HG02870 (cell line): ENCODE measurements at regions not wholly inside any gene's neighbourhood (a gene's known extent, or its start where the extent isn't known, plus 50 kb on each side); places are given as distances from the start of the nearest gene placed in this dataset.
"Not testable (repeated sequence)": the region's sequence is repeated elsewhere in the genome, so short reads cannot be mapped to it uniquely, and the experiment has no call there.

ENCODE experiments used
- ATAC-seq: cut with Tn5 transposase; IDR thresholded peaks from one replicate; pipeline ENCODE4 v1.9.1; 2021; ENCODE audit warnings: mild to moderate bottlenecking, moderate library complexity; ENCODE audit not compliant: unreplicated experiment

DNA sequence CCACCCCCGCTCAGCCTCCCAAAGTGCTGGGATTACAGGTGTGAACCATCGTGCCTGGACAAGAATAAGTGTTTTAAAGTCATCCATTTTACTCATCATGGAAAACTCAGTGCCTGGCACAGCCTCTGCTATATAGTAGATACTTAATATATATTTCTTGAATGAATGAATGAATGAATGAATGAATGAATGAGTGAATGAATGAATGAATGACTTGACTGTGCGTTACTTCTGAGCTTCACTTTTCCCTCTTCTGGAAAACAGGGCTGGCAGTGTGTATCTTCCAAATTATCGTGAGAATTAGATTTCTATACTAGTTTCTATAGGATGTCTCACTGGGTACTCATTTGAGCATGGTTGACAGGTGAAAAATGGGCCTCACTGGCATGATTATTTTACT, 307.3 kb upstream of the ERCC4 start:
- ATAC-seq: no peak

DNA sequence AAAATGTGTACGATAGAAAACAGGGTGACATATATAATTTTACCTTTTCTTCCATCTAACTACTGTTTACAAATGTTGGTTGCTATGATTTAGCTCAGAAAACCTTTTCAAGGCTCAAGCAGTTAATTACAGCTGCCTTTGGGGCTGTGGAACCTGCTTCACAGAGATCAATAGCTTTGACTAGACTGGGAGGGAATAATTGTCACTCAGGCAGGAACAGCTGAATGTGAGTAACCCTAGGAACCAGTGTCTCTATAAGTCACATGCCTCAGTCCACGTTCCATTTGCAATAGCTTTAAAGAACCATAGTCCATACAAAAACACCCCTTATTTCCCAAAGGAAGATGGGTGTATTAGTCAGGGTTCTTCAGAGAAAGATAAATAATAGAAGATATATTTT, 306.8 kb upstream of the ERCC4 start:
- ATAC-seq: no peak

DNA sequence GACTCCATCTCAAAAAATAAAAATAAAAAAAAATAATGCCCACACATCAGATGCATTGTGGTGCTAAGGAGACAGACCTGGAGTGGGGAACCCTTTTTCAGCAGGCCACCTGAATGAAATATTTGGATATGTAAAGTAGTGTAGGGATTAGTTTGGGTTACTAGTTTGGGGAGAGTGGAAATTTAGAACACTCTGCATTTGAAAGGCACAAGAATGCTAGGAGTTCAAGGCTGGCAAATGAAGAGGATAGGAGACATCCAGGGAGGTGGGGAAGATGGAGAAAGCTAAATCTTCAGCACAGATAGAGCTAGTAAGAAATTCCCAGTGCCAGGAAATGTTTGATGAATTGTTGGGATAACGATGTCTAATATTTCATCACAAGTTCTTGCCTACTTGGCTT, 298.3 kb upstream of the ERCC4 start:
- ATAC-seq: no peak

DNA sequence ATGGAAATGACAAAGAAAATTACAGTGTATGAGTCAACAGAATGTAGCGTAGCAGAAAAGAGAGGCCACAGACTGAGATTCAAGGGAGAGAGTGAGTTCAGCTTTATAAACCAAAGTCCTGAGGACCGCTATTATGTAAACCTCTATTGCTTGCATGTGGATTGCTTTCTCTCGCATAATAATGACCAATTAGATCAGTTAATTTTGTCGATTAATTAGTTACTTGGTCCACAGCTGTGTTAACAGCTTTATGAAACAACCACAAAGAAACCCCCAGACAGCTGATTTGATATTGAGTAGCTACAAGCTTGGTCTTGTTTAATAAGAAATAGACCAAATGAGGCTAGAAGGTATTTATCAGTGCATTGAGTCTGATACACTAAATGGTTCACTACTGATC, 291.8 kb upstream of the ERCC4 start:
- ATAC-seq: no peak

DNA sequence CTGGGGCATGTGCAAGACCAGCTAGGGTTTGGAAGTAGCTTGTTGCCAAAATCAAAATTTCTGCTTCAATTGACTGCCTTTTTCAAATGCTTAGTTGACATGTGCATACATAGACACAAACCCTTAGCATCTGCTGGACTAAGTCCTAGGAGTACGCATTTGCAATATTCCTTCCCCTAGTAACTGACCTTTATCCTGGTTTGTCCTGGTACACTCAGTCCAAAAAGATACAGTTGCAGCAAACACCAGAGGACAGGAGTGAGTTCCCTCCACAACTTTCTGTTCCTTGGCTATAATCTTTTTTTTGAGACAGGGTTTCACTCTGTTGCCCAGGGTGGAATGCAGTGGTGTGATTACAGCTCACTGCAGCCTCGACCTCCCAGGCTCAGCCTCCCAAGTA, 290.2 kb upstream of the ERCC4 start:
- ATAC-seq: no peak

DNA sequence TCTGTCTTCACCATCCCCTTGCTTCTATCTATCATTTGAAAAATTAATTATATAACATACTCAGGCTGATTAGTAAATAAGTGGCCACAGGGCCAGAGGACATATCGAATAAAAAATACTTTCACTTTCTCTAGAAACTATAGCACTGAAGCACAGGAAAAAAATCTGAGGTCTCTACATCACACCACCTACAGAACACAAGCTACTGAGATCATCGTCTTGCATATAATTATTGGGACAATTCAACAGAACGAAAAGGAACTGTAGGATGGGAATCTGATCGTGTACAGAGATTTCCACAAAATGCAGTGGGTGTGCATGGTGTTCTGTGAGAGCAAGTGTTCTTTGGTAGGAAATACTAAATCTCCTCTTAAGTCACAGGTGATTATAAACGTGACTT, 289.6 kb upstream of the ERCC4 start:
- ATAC-seq: no peak

DNA sequence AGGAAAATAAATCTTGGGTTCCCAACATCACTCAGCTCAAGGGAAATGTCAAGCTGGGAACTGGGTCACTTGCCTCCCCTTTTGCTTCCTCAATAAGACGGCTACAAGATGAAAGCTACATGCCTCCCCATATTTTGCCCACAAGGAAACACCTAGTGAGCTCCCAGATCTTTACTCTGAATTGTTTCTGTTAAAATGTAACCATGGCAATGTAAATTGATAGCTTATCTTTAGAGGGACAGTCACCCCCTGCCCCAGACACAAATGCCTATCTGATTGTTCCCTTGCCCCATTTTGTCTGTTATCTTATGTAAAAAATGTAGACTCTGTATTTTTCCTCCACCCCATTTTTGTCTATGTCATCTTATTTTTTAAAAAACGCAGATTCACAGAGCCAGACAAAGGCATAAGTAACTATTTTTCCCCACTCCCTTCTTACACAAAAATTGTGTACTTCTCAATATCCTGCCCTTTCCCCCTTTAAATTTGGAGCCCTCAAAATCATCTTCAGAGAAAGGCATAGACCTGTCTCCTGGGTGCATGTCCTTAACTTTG, 288.7 kb upstream of the ERCC4 start:
- ATAC-seq: no peak

DNA sequence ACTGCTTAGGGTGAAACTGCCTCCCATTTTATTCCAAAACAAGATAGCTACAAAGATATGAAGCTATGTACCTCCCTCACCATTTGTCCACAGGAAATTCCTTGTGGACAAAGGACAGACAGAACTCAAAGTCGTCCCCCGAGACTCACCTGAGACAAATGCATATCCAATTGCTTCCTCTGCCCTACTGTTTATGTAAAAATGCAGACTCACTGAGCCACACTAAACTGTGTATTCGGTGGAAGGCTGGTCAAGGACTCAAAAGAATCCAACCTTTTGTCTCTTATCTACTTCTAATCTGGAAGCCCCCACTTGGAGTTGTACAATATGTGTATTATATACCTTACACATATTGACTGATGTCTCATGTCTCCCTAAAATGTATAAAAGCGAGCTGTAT, 288.0 kb upstream of the ERCC4 start:
- ATAC-seq: no peak

DNA sequence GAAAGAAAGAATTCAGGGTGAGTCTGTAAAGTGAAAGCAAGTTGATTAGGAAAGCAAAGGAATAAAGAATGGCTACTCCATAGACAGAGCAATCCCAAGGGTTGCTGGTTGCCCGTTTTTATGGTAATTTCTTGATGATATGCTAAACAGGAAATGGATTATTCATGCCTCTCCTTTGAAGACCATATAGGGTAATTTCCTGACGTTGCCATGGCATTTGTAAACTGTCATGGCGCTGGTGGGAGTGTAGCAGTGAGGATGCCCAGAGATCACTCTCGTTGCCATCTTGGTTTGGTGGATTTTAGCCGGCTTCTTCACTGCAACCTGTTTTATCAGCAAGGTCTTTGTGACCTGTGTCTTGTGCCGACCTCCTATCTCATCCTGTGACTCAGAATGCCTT, 287.4 kb upstream of the ERCC4 start:
- not testable (repeated sequence) for ATAC-seq

DNA sequence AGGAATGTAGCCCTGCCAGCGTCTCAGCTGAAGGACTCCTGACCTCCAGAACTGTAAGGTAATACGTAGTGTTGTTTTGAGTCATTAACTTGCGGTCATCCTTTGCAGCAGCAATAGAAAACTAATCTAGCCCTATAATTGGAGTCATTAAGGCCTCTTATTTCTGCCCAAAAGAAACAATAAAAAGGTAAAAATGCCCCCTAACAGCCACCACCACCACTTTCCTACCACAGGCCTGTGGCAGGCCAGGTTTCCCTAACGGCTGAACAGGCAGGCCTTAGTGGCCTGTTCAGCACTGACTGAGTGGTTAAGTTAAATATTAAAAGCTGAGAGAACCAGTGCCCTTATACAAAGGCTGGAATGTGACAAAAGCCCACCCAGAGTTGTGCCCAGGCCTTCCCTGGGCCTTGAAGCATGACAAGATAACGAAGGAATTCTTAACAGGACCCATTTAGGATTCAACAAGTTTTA, 286.5 kb upstream of the ERCC4 start:
- ATAC-seq: no peak

DNA sequence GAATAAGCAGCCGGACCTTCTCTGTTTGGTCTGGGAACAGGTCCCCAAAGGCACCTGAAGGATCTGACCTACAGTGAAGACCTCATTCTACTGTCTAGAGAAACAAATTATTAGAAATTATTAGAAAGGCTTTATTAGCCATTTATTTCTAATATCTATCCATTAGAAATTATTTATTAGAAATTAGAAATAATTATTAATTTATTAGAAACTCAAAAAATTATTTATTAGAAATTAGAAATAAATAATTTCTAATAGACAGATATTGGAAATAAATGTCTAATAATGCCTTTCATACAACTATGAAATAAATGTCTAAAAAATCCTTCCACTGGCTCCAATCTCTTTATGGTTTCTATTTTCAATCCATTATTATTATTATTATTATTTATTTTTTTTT, 285.7 kb upstream of the ERCC4 start:
- no peak for ATAC-seq

DNA sequence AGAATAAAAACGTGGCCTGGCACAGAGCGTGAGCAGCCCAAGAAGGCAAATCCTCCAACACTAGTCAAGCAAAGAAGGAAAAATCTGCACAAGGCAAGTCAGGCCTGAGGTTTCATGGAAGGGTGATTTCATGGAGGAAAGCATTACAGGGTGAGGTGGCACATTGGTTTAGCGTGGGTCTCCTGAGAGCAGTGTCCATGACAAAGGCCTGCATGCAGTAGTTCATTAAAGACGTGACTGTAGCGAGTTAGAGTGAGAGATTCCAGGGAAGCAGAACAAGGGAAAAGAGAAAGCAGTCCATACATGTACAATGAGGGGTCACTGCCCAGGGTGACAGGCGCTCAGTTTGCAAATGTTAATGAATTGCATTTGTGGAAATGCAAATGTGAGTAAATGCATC, 285.0 kb upstream of the ERCC4 start:
- no peak for ATAC-seq

DNA sequence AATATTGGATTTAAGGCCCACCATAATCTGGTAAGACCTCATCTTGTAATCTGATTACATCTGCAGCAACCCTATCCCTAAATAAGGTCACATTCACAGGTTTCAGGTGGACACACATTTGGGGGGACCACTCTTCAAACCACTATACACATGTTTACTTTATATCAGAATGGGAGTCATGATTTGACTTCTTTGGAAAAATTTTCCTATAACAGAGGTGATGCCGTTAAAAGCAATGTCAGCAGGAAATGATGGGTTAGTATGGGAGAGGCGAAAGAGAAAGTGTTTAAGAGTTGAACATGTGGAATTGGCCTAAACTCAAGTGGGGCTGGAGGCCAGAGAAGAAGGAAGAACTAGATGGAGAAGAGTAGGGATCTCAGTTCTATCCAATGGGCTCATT, 281.7 kb upstream of the ERCC4 start:
- ATAC-seq: no peak

DNA sequence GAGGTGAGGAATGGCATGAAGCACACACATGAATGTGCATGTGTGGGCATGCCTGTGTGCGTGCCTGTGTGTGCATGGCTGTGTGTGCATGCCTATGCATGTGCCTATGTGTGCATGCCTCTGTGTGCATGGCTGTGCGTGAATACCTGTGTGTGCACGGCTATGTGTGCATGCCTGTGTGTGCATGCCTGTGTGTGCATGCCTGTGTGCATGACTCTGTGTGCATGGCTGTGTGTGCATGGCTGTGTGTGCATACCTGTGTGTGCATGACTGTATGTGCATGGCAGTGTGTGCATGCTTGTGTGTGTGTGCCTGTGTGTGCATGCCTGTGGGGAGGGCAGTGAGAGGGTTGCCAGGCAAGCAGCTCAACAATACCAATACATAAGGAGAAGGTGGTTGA, 276.5 kb upstream of the ERCC4 start:
- no peak for ATAC-seq

DNA sequence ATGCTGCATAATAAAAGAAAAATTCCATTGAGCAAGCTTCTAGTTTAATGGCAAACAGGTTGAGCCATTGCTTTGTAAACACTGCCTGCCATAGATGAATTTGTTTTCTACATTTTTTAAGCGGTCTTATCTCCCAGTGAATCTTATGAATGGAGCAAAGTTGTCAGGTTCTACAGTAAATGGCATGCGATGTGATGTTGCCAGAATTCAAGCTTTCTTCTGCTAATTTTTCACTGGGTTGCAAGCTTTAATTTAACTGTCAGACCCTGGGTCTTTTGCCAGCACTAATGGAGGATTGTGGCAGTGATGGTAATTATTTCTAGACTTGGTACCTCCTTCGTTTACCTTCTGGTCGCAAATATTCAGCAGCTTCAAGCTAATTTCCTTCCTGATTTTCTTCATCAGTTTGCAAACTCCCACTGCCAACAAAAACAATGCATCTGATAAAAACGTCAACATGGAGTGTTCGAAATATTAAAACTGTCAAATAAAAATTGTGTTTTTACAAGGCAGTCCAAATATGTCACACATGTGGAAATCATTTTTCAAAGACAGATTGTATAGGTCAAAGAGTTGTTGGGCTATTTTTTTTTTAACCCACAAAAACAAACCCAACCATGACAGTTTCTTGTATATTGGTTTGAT, 274.2 kb upstream of the ERCC4 start:
- ATAC-seq: no peak

DNA sequence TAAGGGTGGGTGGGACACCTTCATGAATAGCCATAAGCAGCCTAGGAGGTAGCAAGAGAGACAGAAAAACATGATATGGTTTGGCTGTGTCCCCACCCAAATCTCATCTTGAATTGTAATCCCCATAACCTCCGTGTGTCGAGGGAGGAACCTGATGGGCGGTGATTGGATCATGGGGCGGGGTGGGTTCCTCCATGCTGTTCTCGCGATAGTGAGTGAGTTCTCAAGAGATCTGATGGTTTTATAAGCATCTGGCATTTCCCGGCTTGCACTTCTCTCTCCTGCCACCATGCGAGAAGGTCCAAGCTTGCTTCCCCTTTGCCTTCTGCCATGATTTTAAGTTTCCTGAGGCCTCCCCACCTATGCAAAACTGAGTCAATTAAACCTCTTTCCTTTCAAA, 259.1 kb upstream of the ERCC4 start:
- ATAC-seq: no peak

DNA sequence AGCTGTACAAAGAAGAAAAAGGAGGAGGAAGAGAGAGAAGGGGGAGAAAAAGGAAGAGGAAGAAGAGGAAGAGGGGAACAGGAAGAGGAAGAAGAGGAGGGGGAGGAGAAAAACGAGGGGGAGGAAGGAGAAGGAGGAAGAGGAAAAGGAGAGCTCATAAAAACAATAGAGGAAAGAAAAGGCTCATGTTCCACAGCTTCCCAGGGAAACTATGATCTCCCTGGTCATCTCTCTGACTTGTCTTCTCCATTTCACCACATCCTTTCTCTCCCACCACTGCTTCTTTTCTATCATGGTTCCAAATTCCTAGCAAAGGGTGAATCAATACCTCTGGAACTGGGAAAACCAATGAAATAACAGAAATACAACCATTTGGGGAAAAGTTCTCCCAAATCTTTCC, 254.1 kb upstream of the ERCC4 start:
- ATAC-seq: no peak

DNA sequence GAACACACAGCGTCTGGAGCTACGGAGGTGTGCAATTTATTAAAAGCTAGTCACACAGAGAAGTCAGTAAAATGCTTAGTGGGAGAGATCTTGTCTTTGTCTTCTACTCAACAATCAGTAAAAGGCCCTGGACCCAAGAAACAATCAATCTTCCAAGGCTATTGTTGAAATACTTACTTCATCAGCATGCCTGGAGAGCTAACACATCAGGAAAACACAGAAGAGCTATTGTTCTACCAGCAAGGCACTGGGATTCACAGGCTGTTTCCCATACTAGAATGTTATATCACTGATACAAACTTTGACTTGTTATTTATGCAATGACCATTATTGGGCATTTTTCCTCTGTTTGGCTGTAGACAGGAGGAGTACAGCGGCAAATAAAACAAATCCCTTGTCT, 247.8 kb upstream of the ERCC4 start:
- ATAC-seq: no peak

DNA sequence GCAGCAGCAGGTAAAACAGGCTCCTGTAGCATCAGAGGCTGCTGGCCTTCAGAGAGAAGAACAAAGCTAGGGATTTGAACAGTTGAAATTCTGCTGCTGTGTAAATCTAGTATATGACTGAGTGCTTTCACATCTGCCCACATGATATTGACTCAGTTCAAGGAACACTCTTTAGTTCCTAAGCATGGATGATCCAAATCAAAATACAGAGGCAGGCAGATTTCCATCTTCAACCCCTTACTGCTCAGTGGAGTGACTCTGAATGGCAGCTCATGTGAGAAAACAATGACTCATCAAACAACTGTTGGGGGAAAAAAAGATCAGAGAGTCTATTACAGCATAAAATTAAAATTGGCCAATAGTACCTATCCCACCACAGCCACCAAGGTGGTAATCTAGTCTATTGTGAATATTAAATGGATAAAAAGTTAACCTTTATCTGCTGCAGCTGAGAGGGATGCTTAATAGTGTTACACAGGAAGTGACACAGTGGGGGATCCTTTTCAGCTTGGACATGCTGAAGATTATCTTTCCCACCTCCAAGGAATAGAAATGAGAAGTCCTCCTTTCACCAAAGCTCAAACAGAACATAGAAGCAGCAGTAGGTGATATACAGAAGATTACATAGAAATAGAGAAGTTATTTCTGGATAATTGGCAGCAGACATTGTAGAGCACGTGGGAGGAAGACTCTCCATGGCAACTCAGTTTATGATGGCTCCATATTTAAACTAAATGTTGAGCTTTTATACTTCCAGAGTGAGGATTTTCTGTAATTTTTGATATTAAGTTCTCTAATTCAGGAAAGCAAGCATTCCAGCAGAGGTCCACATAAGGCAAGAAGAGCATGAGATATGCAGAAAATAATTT, 239.7 kb upstream of the ERCC4 start:
- ATAC-seq: no peak

DNA sequence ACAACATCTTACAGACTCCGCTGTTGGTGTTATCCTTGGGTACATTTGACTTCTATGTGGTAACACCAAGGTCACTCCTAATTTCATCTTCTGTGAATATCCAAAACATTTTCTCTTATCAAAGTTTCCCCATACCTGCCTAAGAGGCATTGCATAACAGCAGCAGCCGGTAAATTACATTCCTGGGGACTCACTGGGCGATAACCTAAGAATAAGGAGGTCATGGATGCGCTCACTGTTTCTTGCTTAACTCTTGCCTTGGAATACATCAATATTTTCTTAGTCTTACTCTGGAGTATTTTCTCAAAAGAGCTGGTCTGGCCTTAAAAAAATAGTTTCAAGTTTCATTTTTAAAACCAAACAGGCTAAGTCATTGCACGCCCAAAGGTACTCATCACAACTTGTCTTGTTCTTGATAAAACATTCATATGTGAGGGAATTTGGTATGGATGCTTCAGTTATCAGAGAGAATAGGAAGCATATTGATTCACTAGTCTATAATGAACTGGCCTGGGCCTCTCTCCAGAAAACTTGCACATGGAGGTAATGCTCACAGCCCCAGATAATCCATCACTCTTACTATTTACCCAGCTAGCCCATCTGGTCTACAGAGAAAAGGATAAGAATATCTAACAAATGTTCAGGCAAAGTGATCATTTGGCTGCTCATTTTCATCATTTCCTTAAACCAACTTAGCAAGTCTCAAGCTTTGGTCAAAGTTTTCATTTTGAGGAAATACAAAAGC, 235.0 kb upstream of the ERCC4 start:
- ATAC-seq: no peak

DNA sequence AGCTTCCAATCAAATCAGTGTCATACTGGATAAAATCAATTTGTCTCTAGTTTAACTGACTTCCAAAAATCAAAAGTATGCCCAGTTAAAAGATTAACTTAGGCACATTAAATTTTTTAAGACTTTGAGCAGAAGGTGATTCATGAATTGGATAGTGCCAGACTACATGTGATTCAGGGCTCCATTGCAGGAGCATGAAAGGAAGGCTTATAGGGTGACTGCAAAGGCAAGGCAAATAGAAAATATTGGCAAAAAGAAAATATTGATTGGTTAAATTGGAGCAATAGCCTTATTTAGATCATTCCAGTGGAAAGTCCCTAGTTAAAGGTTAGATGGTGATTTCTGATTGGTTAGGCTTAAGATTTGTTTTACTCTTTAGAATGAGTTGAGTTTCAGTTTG, 223.9 kb upstream of the ERCC4 start:
- no peak for ATAC-seq

DNA sequence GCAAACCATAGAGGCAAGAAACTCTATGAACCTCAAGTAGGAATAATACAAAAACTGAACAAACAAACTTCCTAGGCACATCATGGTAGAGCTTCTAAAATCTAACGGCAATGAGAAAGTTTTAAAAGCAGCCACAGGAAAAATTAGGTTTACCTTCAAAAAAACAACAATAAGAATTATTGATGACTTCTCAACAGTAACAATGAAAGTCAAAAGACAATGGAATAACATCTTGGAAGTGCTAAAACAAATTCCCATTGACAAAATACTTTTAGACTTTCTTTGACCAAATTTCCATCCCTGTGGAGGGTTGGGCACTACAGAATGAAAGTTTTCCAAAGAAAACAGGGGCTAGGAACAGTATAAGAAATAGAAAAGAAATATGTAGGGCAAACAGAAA, 222.9 kb upstream of the ERCC4 start:
- no peak for ATAC-seq
